GM23248 (cell line): ENCODE measurements at regions not wholly inside any gene's neighbourhood (a gene's known extent, or its start where the extent isn't known, plus 50 kb on each side); places are given as distances from the start of the nearest gene placed in this dataset.

Experiments used
- EZH2 ChIP-seq: fragments of 200-600 bp; sonication (generic); IDR thresholded peaks from 2 replicates; pipeline ENCODE4 v1.6.1; 2018; ENCODE audit warnings: antibody characterized with exemption, mild to moderate bottlenecking; ENCODE audit not compliant: insufficient read depth, poor library complexity, severe bottlenecking
- EZH2phosphoT487 ChIP-seq: fragments of 200-600 bp; sonication (generic); IDR thresholded peaks from 2 replicates; pipeline ENCODE4 v1.6.1; 2018; ENCODE audit warnings: antibody characterized with exemption, moderate library complexity, mild to moderate bottlenecking, low read depth; ENCODE audit not compliant: insufficient read depth

DNA sequence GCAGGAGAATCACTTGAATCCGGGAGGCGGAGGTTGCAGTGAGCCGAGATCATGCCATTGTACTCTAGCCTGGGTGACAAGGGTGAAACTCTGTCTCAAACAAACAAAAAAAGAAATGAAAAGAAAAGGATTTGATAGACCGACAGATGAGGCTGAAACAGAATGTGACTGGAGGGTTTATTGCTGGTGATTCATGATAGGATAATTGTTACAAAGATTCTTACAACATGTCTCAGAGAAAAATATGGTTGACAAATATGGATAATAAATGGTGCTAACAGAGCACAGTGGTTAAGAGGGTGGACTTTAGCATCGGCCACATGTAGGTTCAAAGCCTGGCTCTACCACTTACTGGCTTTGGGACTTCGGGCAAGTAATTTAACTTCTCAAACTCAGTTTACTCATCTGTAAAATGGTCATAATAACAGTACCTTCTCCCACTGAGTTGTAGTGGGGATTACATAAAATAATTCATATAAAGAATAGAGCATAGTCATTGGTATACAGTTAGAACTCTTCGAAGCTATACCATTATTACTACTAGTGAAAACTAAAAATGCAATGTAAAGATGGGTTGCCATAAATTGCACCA lies 131.9 kb downstream of the MAP3K7 start:
- TF ChIP-seq EZH2 (no peak), EZH2phosphoT487 (no peak)
